ENCODE measurements at regions not wholly inside any gene's neighbourhood (a gene's known extent, or its start where the extent isn't known, plus 50 kb on each side); places are given as distances from the start of the nearest gene placed in this dataset.

- TF ChIP-seq, protein P1, sequence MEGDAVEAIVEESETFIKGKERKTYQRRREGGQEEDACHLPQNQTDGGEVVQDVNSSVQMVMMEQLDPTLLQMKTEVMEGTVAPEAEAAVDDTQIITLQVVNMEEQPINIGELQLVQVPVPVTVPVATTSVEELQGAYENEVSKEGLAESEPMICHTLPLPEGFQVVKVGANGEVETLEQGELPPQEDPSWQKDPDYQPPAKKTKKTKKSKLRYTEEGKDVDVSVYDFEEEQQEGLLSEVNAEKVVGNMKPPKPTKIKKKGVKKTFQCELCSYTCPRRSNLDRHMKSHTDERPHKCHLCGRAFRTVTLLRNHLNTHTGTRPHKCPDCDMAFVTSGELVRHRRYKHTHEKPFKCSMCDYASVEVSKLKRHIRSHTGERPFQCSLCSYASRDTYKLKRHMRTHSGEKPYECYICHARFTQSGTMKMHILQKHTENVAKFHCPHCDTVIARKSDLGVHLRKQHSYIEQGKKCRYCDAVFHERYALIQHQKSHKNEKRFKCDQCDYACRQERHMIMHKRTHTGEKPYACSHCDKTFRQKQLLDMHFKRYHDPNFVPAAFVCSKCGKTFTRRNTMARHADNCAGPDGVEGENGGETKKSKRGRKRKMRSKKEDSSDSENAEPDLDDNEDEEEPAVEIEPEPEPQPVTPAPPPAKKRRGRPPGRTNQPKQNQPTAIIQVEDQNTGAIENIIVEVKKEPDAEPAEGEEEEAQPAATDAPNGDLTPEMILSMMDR (IDR thresholded peaks at IDR 0.05; ENCODE audit: borderline replicate concordance) = no peak
- Histone ChIP-seq H3K36me3 (no peaks in the 10 kb centered on the region), H3K27ac (replicated peaks) (no peak overlapping the region), H3K27me3 (ENCODE audit: low read depth) (no peaks in the 10 kb centered on the region), H3K4me3 (no peak overlapping the region), H3K9me3 (replicated peaks) (no peaks in the 10 kb centered on the region), H3K4me1 (peaks cover 36% of the 10 kb centered on the region)
- DNase-seq = no peak
- intact Hi-C loops (cut with micrococcal nuclease) = no loop called here
Measured at GRCh38 chr17:77359236-77359635, 218.5 kb downstream of the SEC14L1 start.

- no peaks in the 10 kb centered on the region for H3K9me3 ChIP-seq (replicated peaks)
- no peaks in the 10 kb centered on the region for H3K36me3 ChIP-seq
- no peak for DNase-seq
- H3K4me3 ChIP-seq = no peak overlapping the region
- H3K4me1 ChIP-seq = peaks cover 52% of the 10 kb centered on the region
- TF ChIP-seq, protein P1 (IDR thresholded peaks at IDR 0.05; ENCODE audit: borderline replicate concordance) = no peak
- no peak overlapping the region for H3K27ac ChIP-seq (replicated peaks)
- H3K27me3 ChIP-seq (ENCODE audit: low read depth) = no peaks in the 10 kb centered on the region
- intact Hi-C loops (cut with micrococcal nuclease) = no loop called here
Measured at GRCh38 chr17:77361986-77362620, 221.3 kb downstream of the SEC14L1 start.

DNA sequence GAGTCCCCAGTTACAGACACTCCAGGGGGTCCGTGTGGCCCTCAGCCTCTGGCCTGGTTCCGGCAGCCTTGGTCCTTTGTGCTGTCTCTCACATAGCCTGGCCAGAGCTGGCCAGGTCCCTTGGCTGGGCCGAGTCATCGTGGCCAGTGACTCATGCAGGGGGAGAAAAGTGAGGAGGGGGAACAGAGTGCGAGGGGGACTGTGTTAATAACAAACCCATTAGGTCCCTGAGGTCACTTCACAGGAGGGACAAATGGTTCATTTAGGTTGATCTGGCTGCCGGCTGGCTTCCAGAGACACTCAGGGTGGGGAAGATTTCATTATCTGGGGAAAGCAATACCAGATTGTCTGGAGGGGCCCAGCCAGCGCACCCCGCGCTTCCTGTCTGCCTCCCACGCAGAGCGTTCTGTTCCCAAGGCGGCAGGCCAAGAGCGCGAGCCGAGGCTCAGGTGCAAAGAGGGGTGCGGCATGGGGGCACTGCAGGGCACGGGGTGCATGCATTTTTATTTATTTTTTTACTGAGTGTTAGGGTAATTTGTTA, 223.1 kb downstream of the SEC14L1 start:
- Histone ChIP-seq H3K27me3 (ENCODE audit: low read depth) (no peaks in the 10 kb centered on the region), H3K36me3 (no peaks in the 10 kb centered on the region), H3K4me1 (peaks cover 56% of the 10 kb centered on the region), H3K27ac (replicated peaks) (peak overlapping the region; percentile 73), H3K4me3 (no peak overlapping the region), H3K9me3 (replicated peaks) (no peaks in the 10 kb centered on the region)
- intact Hi-C loops (cut with micrococcal nuclease) = no loop called here
- peak; percentile 67 for DNase-seq
- TF ChIP-seq, protein P1 (IDR thresholded peaks at IDR 0.05; ENCODE audit: borderline replicate concordance) = no peak

DNA sequence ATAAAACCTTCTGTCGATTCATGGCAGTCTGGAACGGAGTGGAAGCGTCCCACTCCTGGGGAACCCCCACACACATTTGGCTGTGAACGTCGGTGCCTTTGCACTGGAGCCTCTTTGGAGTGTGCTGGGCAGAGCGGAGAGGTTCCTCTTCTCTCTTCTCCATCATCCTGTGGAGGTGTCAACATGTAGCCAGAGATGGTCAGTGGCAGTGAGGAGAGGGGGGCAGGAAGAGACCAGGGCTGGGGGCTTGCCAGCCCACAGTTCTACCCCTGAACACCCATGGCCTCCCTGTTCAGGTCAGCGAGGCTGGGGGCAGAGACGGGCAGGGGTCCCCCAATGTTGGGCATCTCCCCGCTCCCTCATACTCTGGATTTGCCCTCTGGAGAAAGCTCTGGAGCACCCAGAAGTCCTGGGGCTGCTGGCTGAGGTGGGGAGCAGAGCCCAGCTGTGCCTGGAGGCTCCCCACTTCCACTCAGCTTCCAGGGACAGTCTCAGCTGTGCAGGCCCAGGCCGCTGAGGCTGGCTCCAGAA, 223.7 kb downstream of the SEC14L1 start:
- Histone ChIP-seq H3K9me3 (replicated peaks) (no peaks in the 10 kb centered on the region), H3K4me3 (no peak overlapping the region), H3K27ac (replicated peaks) (peak overlapping the region; percentile 73), H3K4me1 (peaks cover 58% of the 10 kb centered on the region), H3K36me3 (no peaks in the 10 kb centered on the region), H3K27me3 (ENCODE audit: low read depth) (no peaks in the 10 kb centered on the region)
- no peak for DNase-seq
- intact Hi-C loops (cut with micrococcal nuclease) = no loop called here
- TF ChIP-seq, protein P1 (IDR thresholded peaks at IDR 0.05; ENCODE audit: borderline replicate concordance) = no peak

- Histone ChIP-seq H3K9me3 (replicated peaks) (no peaks in the 10 kb centered on the region), H3K27me3 (ENCODE audit: low read depth) (no peaks in the 10 kb centered on the region), H3K27ac (replicated peaks) (peak overlapping the region; percentile 73), H3K4me1 (peaks cover 65% of the 10 kb centered on the region), H3K36me3 (no peaks in the 10 kb centered on the region), H3K4me3 (no peak overlapping the region)
- DNase-seq = no peak
- TF ChIP-seq, protein P1 (IDR thresholded peaks at IDR 0.05; ENCODE audit: borderline replicate concordance) = no peak
- intact Hi-C loops (cut with micrococcal nuclease) = no loop called here
Measured at GRCh38 chr17:77364941-77365583, 224.3 kb downstream of the SEC14L1 start.

Measured in left ventricle myocardium inferior (tissue), 1 donor.